ENCODE measurements at regions not wholly inside any gene's neighbourhood (a gene's known extent, or its start where the extent isn't known, plus 50 kb on each side); places are given as distances from the start of the nearest gene placed in this dataset.

GRCh38 chrX:69236641-69237040 is 71.4 kb upstream of the PJA1 start:
- TF ChIP-seq CREB1 (IDR thresholded peaks at IDR 0.05; ENCODE audit: low read depth) (no peak), CEBPB (IDR thresholded peaks at IDR 0.05) (no peak), TAF1 (IDR thresholded peaks at IDR 0.05; ENCODE audit: low read depth) (no peak), YY1 (IDR thresholded peaks at IDR 0.05; ENCODE audit: low read depth) (no peak), MAX (IDR thresholded peaks at IDR 0.05) (no peak), ZBTB7A (IDR thresholded peaks at IDR 0.05; ENCODE audit: low read depth) (no peak), EP300 (IDR thresholded peaks at IDR 0.05; ENCODE audit: borderline replicate concordance) (no peak)

Data from Ishikawa (cell line).